SW480 (cell line): ENCODE measurements at regions not wholly inside any gene's neighbourhood (a gene's known extent, or its start where the extent isn't known, plus 50 kb on each side); places are given as distances from the start of the nearest gene placed in this dataset.
A peak's percentile ranks its signal among the peaks of the same experiment; 100 is the strongest.

Source experiments
- DNase-seq: peaks from one replicate; pipeline ENCODE4 v3.0.0-alpha.2; 2016; ENCODE audit warnings: low spot score

- DNase-seq = no peak
Observed at GRCh38 chr2:12315224-12315623, 401.5 kb upstream of the TRIB2 start.

DNA sequence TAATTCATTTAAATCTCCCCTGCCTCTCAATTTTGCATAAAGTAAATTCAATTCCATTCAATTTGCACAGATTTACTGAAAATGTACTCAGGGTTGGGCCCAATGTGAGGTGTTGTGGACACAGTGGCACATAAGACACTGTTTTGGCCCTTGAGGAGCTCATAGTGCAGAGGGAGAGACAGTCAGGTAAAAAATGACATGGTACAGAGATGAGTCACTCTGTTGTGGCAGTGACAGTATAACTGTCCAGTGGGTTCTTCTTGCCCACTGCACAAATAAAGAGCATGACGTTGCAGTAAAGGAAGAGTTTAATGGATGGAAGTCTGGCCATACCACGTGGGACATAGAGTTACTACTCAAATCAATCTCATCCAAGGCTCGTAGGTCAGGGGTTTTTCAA, 400.3 kb upstream of the TRIB2 start:
- DNase-seq = no peak

GRCh38 chr2:12317286-12317685, 399.4 kb upstream of the TRIB2 start:
- DNase-seq = no peak

DNA sequence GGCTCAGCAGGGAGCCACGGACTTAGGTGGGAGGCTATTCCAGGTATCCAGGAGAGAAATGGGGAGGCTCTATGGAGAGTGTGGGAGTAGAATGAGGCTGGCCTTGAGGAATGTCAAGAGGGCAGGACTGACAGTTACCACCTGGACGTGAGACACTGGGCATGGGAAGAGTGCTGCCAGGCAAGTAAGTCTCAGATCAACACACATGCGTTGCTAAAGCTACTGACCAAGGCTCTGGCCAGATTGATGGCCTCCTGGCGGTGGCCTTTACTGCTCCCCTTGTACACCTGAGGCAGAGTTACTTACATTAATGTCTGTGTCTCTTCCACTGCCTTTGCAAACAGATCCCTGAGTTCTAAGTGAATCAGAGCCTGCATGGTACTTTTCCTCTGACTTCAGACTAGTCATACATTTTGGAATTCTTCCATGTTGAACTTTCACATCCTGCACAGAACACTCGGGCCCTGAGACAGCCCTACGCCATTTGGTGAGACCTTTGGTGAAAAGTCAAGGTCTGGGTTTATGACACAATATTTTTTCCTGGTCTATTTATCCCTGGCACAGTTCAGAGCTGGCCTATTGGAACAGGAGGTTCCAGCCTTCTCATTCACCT, 398.8 kb upstream of the TRIB2 start:
- no peak for DNase-seq

GRCh38 chr2:12318427-12319057, 398.2 kb upstream of the TRIB2 start:
- peak; percentile 85 for DNase-seq

- no peak for DNase-seq
Observed at GRCh38 chr2:12320027-12320734, 396.6 kb upstream of the TRIB2 start.

DNA sequence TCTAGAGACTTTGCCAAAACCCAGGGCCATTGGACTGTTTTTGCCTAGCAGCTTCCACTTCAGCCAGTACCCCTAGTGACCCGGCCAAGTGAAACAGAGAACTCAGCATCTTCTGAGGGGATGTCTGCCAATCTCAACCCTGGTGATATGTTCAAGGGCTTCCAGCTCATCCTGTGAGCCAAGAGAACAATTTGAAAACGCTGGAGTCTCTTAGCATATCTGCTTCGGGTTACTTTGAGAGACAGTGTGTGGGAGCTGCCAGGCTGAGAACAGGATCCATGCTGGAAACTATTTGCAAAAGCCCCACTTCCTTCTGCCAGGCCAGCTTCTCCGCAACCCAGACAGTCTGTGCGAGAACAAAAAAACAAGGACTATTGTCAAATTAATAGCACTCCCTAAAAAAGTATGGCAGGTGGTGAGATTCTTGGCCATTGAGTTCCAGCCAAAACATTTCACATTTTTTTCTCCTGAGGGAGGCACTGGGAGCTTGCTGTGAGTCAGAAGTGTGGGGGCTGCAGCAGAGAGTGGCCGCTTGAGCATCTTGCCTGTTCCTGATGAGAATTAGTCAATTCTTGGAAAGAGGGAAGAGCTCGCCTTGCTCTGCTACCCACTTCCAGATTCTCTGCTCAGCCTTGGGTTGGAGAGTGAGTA, 395.6 kb upstream of the TRIB2 start:
- DNase-seq = no peak

- DNase-seq = no peak
Observed at GRCh38 chr2:12321886-12322285, 394.9 kb upstream of the TRIB2 start.

- no peak for DNase-seq
Observed at GRCh38 chr2:12325806-12326205, 390.9 kb upstream of the TRIB2 start.

GRCh38 chr2:12326449-12327190, 390.1 kb upstream of the TRIB2 start:
- DNase-seq = no peak

DNA sequence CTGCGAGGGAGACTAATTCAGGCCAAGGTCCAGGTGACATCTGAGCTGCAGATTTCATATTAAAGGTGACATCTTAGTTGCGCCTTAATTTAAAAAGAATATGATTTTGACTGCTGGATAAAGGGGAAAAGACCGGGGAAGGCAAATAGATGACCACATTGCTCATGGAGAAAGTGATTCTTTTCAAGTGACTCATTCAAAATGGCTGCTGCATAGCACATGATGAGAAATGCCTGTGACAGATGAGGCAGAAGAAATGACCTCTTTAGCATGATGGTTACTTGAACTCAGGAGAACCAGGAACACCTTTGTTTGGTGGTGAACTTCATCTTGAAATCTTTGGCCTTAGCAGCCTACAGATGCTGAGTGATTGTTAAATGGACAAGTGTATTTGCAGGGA, 385.8 kb upstream of the TRIB2 start:
- DNase-seq = peak; percentile 28

- DNase-seq = no peak
Observed at GRCh38 chr2:12331698-12332097, 385.0 kb upstream of the TRIB2 start.

DNA sequence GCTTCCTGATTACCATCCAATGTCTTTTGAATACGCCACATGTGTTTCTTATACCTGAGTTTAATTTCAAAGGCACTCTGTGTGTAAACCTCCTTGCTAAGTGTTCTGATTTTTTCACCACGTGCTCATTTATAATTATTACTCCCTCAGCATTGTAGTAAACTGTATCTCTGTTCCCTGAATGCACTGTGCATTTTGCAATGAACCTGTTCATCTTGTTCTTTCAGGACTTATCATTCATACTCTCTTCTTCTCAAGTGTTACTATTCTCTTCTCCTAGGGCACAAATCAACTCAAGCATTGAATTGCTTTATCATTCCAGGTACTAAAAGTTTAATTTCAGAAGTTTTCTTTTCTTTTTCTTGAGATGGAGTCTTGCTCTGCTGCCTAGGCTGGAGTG, 383.4 kb upstream of the TRIB2 start:
- no peak for DNase-seq

GRCh38 chr2:12334412-12334966, 382.2 kb upstream of the TRIB2 start:
- no peak for DNase-seq

GRCh38 chr2:12335131-12335530, 381.6 kb upstream of the TRIB2 start:
- no peak for DNase-seq

DNA sequence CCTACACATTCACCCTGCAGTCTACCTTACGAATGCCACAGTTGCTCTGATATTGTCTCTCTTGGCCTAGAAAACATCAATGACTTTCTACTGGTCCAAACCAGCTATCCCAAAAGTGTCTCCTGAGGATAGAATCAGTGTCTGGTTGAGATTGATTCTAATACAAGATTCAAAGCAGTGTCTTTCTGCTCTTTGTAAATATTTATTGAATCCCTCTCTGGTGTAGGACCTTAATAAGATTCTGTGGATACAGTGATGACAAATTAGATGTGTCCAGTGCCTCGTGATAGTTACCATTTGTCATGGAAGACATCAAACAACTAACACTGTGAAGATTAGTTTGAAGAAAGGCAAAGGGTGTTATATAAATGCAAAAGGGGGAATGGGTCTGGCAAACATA, 380.7 kb upstream of the TRIB2 start:
- no peak for DNase-seq

DNA sequence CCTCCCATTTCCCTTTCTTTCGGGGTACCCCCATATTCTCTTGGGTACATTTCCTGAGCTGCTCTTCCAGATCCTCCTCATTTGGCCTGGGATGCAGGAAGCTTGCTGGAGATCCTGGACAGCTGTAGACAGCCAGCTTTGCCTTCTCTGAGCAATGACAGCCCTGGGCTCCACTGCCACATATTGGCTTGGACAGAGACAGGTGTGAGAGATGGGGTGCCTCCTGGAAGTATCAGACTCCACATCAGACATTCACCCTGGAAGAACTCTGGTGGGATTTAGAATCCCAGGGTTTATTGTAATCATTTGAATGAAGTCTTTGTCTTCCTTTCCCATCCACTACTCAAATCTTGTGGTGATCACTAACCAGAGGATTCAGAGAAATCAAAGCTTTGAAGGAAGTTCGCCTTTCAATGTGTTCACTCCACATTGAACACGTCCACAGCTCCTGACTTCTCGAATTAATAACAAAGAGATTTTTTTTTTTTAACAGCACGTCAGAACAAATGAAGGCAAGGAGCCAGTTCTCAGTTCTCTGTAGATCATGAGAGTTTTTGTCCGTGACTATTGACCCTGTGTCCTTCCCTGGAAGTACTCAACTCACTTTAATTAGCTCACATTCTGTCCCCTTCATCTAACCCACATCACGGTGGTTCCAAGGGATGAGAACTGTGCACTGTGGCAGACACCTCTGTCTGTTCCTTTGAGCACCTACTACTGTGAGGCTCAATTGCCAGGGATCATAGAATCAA, 377.6 kb upstream of the TRIB2 start:
- DNase-seq = no peak

DNA sequence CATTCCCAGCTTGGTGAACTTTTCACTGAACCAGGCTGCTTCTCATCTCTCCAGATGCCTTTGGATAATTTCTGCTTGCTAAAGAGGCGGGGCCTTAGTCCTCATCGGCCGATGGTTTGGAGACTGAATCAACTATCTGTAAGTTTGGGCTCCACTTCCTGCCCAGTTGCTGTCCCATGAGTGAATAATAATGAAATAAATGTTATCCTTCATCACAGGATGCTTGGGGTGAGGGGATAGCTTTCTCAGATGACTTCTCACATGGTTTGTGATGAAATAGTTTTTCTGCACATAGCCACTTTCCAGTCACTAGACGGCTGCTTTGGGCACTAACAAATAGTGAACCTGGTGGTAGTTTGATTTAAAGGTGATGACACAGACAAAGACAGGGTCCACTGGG, 376.6 kb upstream of the TRIB2 start:
- DNase-seq = no peak

GRCh38 chr2:12341215-12341614, 375.5 kb upstream of the TRIB2 start:
- DNase-seq = no peak

DNA sequence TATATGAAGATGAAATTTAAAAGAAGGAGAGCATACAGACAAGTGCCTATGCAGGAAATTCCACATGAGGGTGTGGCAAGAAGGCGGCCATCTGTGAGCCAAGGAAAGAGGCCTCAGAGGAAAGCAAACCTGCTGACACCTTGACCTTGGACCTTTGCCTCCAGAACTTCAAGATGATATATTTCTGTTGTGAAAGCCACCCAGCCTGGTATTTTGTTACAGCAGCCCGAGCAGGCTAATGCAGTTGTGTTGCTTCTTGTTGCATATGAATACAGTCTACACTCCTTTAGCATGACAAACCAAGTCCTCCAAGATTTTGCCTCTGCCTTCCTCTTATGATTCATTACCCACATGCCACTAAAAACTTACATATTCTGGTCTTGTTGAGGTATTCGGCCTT, 374.8 kb upstream of the TRIB2 start:
- no peak for DNase-seq

GRCh38 chr2:12343141-12343540, 373.6 kb upstream of the TRIB2 start:
- no peak for DNase-seq
